Ecto neural progenitor cell (in vitro differentiated cells): ENCODE measurements at regions not wholly inside any gene's neighbourhood (a gene's known extent, or its start where the extent isn't known, plus 50 kb on each side); places are given as distances from the start of the nearest gene placed in this dataset.
A peak's percentile ranks its signal among the peaks of the same experiment; 100 is the strongest.

ENCODE experiments used
- DNase-seq: peaks from one replicate; pipeline ENCODE4 v3.0.0-alpha.2; 2018; ENCODE audit warnings: low spot score

- DNase-seq = no peak
Observed at GRCh38 chr6:48818052-48818412, 645.0 kb downstream of the MMUT start.

- no peak for DNase-seq
Observed at GRCh38 chr6:48817333-48818051, 645.6 kb downstream of the MMUT start.

GRCh38 chr6:48814957-48815356, 648.1 kb downstream of the MMUT start:
- no peak for DNase-seq

- DNase-seq = no peak
Observed at GRCh38 chr6:48813836-48814235, 649.2 kb downstream of the MMUT start.

GRCh38 chr6:48809700-48810099, 653.4 kb downstream of the MMUT start:
- no peak for DNase-seq

- no peak for DNase-seq
Observed at GRCh38 chr6:48809245-48809644, 653.8 kb downstream of the MMUT start.

GRCh38 chr6:48798296-48798695, 664.8 kb downstream of the MMUT start:
- DNase-seq = no peak

- no peak for DNase-seq
Observed at GRCh38 chr6:48782225-48782624, 671.2 kb upstream of the PTCHD4 start.

GRCh38 chr6:48777411-48777810, 666.4 kb upstream of the PTCHD4 start:
- no peak for DNase-seq

- no peak for DNase-seq
Observed at GRCh38 chr6:48775157-48775556, 664.2 kb upstream of the PTCHD4 start.

- no peak for DNase-seq
Observed at GRCh38 chr6:48774276-48774675, 663.3 kb upstream of the PTCHD4 start.

GRCh38 chr6:48766349-48766748, 655.4 kb upstream of the PTCHD4 start:
- no peak for DNase-seq

GRCh38 chr6:48765352-48765961, 654.5 kb upstream of the PTCHD4 start:
- peak; percentile 56 for DNase-seq

- no peak for DNase-seq
Observed at GRCh38 chr6:48764286-48765044, 653.5 kb upstream of the PTCHD4 start.

- DNase-seq = no peak
Observed at GRCh38 chr6:48757661-48758060, 646.7 kb upstream of the PTCHD4 start.

GRCh38 chr6:48755315-48755714, 644.3 kb upstream of the PTCHD4 start:
- no peak for DNase-seq

- no peak for DNase-seq
Observed at GRCh38 chr6:48754641-48755040, 643.6 kb upstream of the PTCHD4 start.

GRCh38 chr6:48750861-48751260, 639.9 kb upstream of the PTCHD4 start:
- no peak for DNase-seq

GRCh38 chr6:48747471-48747870, 636.5 kb upstream of the PTCHD4 start:
- no peak for DNase-seq

- DNase-seq = no peak
Observed at GRCh38 chr6:48747040-48747439, 636.0 kb upstream of the PTCHD4 start.

GRCh38 chr6:48744948-48745347, 634.0 kb upstream of the PTCHD4 start:
- no peak for DNase-seq

- no peak for DNase-seq
Observed at GRCh38 chr6:48743738-48744137, 632.7 kb upstream of the PTCHD4 start.

- no peak for DNase-seq
Observed at GRCh38 chr6:48736501-48737206, 625.7 kb upstream of the PTCHD4 start.
